Stomach smooth muscle (tissue), 2 donors: ENCODE measurements at regions not wholly inside any gene's neighbourhood (a gene's known extent, or its start where the extent isn't known, plus 50 kb on each side); places are given as distances from the start of the nearest gene placed in this dataset.

ENCODE experiments used
- H3K27ac ChIP-seq: one replicate; pipeline ENCODE4 v1.7.0; 2013; ENCODE audit warnings: mild to moderate bottlenecking, low read length, inconsistent platforms
- H3K27me3 ChIP-seq, 2 donors: one replicate each; pipeline ENCODE4 v1.7.0; 2013; ENCODE audit warnings: low read length in 2 of 2; ENCODE audit not compliant: insufficient read depth in 2 of 2, control insufficient read depth in 1 of 2
- H3K36me3 ChIP-seq, 2 donors: one replicate each; pipeline ENCODE4 v1.7.0; 2013; ENCODE audit warnings: low read length in 2 of 2; ENCODE audit not compliant: control insufficient read depth in 2 of 2, insufficient read depth in 2 of 2
- H3K4me1 ChIP-seq: one replicate; pipeline ENCODE4 v1.7.0; 2013; ENCODE audit warnings: low read length; ENCODE audit not compliant: control insufficient read depth, insufficient read depth
- H3K4me3 ChIP-seq, 2 donors: one replicate each; pipeline ENCODE4 v1.7.0; 2013; ENCODE audit warnings: low read length in 2 of 2
- H3K9ac ChIP-seq, 2 donors: one replicate each; pipeline ENCODE4 v1.7.0; 2013; ENCODE audit warnings: low read length in 2 of 2, mild to moderate bottlenecking in 1 of 2
- H3K9me3 ChIP-seq, 2 donors: one replicate each; pipeline ENCODE4 v1.7.0; 2013; ENCODE audit warnings: low read length in 2 of 2; ENCODE audit not compliant: control insufficient read depth in 2 of 2
- donor health status: healthy.
- donor health status: Pancreatic carcinoma.

- Histone ChIP-seq H3K4me1 (no peaks in the 10 kb centered on the region), H3K9me3 (peaks cover 0 to 3% of the 10 kb centered on the region in 2 donors), H3K36me3 (no peaks in the 10 kb centered on the region), H3K4me3 (no peak overlapping the region), H3K9ac (no peak overlapping the region), H3K27ac (no peak overlapping the region), H3K27me3 (peaks cover 0 to 3% of the 10 kb centered on the region in 2 donors)
Observed at GRCh38 chr6:3557336-3557735, 100.5 kb upstream of the SLC22A23 start.

DNA sequence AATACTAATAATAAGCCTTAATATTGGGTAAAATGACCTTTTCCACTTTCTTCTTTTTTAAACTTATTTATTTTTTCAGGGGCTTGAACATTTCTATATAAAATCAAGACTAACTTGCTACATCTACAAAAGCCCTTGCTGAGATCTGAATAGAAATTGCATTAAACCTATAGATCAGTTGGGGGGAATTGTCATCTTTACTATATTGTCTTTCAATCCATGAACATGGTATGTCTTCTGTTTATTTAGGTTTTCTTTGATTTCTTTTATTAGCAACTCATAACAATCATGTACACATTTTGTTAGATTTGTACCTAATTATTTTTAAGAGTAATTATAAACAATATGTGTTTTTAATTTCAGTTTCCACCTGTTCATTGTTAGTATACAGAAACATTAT, 96.4 kb upstream of the SLC22A23 start:
- H3K4me3 ChIP-seq: no peak overlapping the region
- H3K27ac ChIP-seq: no peak overlapping the region
- H3K27me3 ChIP-seq: no peaks in the 10 kb centered on the region
- H3K9ac ChIP-seq: no peak overlapping the region
- no peaks in the 10 kb centered on the region for H3K4me1 ChIP-seq
- peaks cover 3 to 6% of the 10 kb centered on the region in 2 donors for H3K9me3 ChIP-seq
- H3K36me3 ChIP-seq: no peaks in the 10 kb centered on the region

DNA sequence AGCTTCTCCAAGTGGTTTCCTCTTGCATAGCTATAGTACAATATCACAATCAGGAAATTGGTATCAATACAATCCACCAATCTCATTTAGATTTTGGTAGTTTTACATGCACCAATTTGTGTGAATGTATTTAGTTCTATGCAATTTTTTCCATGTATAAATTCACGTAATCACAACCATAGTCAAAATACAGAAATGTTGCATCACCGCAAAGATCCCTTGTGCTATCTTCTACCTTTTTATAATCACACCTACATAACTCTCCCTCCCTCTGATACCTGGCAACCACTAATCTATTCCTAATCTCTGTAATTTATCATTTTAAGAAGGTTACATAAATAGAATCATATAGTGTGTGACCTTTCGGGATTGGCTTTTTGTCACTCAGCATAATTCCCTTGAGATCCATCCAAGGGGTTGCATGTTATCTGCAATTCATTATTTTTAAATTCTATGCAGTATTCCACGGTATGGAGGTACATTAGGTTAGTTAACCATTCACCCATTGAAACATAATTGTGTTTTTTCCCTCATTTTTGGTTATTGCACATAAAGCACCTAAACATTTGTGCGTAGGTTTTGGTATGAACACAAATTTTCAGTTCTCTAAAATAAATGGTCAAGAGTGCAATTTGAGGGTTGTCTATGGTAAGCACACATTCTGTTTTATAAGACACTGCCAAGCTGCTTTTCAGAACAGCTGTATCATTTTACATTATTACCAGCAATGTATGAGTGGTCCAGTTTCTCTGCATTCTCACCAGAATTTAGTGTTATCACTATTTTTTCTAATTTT, 95.1 kb upstream of the SLC22A23 start:
- Histone ChIP-seq H3K9me3 (peaks cover 3 to 6% of the 10 kb centered on the region in 2 donors), H3K36me3 (no peaks in the 10 kb centered on the region), H3K27me3 (no peaks in the 10 kb centered on the region), H3K4me1 (no peaks in the 10 kb centered on the region), H3K9ac (no peak overlapping the region), H3K27ac (no peak overlapping the region), H3K4me3 (no peak overlapping the region)

DNA sequence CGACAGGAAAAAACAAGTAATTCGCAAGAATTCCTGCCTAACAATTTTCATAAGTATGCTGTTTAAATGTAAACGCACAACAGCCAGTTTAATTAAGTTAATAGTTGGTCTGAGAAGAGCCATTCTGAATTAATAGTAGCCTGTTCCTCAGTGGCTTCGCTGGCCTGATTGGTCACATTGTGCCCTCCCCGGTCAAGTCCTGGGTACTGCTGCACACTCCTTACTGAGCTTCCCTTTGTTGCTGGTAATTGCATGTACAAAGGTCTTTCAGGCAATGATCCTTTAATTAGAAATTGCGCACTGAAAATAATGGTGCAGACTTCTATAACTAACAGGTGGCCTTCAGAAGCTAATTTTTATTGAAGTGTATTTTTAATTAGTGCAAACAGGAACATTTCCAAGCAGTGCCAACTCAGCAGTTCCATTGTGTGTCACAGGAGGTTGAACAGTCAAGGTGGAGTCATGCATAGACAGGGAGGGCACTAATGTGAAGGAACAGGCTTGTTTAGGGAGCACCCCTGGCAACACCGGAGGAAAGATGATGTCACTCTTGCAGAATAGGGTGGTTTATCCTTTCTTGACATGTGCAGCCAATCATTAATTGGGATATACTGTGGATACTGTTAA, 92.6 kb upstream of the SLC22A23 start:
- no peak overlapping the region for H3K27ac ChIP-seq
- no peaks in the 10 kb centered on the region for H3K27me3 ChIP-seq
- H3K4me3 ChIP-seq: no peak overlapping the region
- no peak overlapping the region for H3K9ac ChIP-seq
- H3K36me3 ChIP-seq: no peaks in the 10 kb centered on the region
- peaks cover 3 to 6% of the 10 kb centered on the region in 2 donors for H3K9me3 ChIP-seq
- no peaks in the 10 kb centered on the region for H3K4me1 ChIP-seq

DNA sequence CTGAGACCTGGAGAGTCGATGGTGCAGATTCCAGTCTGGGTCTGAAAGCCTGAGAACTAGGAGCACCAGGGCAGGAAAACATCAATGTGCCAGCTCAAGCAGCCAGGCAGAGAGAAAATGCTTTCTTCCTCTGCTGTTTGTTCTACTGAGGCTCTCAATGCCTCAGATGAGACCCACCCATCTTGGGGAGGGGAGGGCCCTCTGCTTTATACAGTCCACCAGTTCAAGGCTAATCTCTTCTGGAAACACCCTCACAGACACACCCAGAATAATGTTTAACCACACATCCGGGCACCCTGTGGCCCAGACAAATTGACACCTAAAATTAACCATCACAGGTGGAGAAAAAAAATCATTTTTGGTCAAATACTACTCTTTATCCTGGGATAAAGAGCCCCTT, 89.3 kb upstream of the SLC22A23 start:
- Histone ChIP-seq H3K9me3 (peaks cover 0 to 6% of the 10 kb centered on the region in 2 donors), H3K4me1 (no peaks in the 10 kb centered on the region), H3K4me3 (no peak overlapping the region), H3K36me3 (no peaks in the 10 kb centered on the region), H3K27me3 (no peaks in the 10 kb centered on the region), H3K27ac (no peak overlapping the region), H3K9ac (no peak overlapping the region)

DNA sequence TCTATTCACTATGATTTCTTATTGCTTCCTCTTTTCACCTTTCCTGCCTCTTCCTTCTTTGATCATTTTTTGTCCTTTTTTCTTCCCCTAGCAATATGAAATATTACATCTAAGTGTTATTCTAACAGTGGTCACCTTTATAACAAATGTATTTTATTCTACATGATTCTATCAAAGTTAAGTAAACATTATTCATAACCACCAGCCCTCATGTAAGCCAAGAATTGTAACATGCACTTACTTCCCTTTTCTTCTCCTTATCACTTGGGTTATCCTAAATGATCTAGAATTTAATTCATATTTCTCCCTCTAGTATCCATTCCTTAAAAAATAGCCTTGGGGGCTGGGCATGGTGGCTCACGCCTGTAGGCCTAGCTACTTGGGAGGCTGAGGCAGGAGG, 88.3 kb upstream of the SLC22A23 start:
- Histone ChIP-seq H3K9ac (no peak overlapping the region), H3K27me3 (no peaks in the 10 kb centered on the region), H3K9me3 (peaks cover 0 to 3% of the 10 kb centered on the region in 2 donors), H3K36me3 (no peaks in the 10 kb centered on the region), H3K4me3 (no peak overlapping the region), H3K27ac (no peak overlapping the region), H3K4me1 (no peaks in the 10 kb centered on the region)

DNA sequence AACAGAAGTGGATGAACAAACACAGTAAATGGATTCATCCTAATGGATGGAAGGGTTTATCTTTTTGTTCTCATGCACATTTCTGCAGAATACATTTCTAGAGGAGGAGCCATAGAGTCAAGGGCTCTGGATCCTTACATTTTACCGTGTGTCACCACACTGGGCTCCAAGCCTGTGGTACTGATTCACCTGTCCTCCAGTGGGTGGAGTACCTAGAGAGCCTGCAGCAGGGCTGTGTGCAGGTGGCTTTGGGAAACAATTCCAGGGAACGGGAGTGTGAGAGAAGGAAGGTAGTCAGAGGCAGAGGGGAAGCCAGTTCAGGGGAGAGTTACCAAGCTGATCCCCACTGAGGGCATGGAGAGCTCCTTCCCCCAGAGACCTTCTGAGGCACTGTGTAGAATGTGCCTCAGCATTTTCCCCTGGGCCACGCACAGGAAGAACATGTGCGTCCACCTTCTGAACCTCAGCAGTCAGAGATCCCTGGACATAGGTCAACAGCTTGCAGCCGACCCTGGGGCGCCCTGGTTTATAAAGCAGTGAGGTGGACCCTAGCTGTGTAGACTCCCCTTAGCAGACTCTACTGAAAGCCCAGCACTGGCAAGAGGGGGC, 85.3 kb upstream of the SLC22A23 start:
- H3K4me3 ChIP-seq: no peak overlapping the region
- no peaks in the 10 kb centered on the region for H3K9me3 ChIP-seq
- no peak overlapping the region for H3K27ac ChIP-seq
- H3K27me3 ChIP-seq: no peaks in the 10 kb centered on the region
- no peaks in the 10 kb centered on the region for H3K4me1 ChIP-seq
- H3K9ac ChIP-seq: no peak overlapping the region
- H3K36me3 ChIP-seq: no peaks in the 10 kb centered on the region

DNA sequence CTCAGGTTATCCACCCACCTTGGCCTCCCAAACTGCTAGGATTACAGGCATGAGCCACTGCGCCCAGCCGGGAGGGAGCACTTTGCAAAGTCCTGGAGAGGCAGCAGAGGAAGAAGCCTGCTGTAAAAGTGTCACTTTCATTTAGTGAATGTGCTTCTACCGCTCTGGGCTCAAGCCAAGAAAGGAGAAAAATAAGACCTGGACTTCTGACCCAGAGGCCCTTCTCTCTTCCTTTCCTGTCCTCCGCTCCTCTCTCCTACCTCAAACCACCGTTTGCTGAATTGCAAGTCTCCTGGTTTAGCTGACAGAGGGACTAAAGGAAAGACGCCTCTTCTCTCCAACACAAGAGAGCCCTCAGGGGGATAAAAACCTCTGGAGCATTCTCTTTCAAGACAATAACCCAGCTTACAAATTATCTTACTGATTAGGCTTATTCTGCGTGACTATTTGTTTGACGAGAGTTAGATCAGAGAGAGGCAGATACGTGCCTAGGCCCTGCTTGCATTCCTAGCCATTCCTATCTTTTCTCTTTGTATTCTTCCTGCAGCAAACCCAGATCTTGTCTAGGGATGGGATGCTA, 84.2 kb upstream of the SLC22A23 start:
- Histone ChIP-seq H3K9ac (no peak overlapping the region), H3K27ac (no peak overlapping the region), H3K4me3 (no peak overlapping the region), H3K36me3 (no peaks in the 10 kb centered on the region), H3K4me1 (no peaks in the 10 kb centered on the region), H3K27me3 (no peaks in the 10 kb centered on the region), H3K9me3 (no peaks in the 10 kb centered on the region)

DNA sequence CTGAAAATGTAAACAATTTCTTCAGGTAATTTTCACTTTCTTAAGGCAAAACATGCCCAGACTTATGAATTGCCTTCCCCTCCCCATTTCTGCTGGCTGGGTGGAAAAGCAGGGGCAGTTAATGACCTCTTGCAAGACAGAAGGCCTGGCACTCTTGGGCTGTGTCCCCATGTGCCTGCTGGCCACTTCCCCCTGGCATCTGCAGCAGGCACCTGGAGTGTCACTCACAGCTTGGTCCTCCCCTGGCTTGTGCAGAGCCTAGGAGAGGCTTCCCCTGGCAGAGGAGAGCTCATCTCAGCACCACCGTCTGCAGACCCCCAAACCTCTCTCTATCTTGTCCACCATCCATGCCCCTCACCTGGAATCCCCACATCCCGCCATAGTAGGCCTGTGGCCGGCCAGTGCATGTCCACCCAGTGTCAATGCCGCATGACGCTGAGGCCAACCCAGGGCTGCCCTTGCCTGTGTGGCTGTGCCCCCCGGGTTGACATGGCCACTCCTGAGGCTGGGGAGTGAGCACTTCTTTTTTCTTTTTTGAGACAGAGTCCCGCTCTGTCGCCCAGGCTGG, 83.5 kb upstream of the SLC22A23 start:
- H3K4me1 ChIP-seq: no peaks in the 10 kb centered on the region
- no peaks in the 10 kb centered on the region for H3K9me3 ChIP-seq
- H3K27me3 ChIP-seq: no peaks in the 10 kb centered on the region
- H3K36me3 ChIP-seq: no peaks in the 10 kb centered on the region
- no peak overlapping the region for H3K4me3 ChIP-seq
- no peak overlapping the region for H3K27ac ChIP-seq
- H3K9ac ChIP-seq: no peak overlapping the region

- no peaks in the 10 kb centered on the region for H3K9me3 ChIP-seq
Observed at GRCh38 chr6:3538536-3538935, 81.7 kb upstream of the SLC22A23 start.

More at GRCh38 chr6:3538536-3538935, 81.7 kb upstream of the SLC22A23 start:
- Histone ChIP-seq H3K9ac (no peak overlapping the region), H3K27ac (no peak overlapping the region), H3K36me3 (no peaks in the 10 kb centered on the region), H3K27me3 (no peaks in the 10 kb centered on the region), H3K4me1 (no peaks in the 10 kb centered on the region), H3K4me3 (no peak overlapping the region)
